ENCODE measurements at regions not wholly inside any gene's neighbourhood (a gene's known extent, or its start where the extent isn't known, plus 50 kb on each side); places are given as distances from the start of the nearest gene placed in this dataset.

DNA sequence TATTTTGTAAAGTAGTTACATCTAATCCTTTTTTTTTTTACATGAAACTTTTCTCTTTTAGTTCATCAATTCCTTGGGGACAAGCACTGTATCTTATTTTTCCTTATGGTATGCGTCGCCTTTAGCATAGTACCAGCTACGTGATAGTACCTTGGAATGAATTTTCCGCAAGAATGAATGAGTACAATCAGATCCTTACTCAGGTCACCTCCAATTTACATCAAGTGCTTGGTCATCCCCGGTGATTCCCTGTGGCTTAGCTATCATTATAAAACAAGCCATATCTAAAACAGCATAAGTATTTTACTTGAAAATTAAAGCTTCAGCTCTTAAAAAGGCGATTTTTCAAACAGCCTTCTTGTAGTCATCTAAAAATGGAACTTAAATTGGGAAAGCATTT lies 680.4 kb upstream of the MAP3K7 start:
- H4K20me1 ChIP-seq (ENCODE audit: insufficient read depth): no peaks in the 10 kb centered on the region
- H3F3A ChIP-seq (ENCODE audit: insufficient read depth, low read length, poor library complexity, severe bottlenecking): no peaks in the 10 kb centered on the region
- H3K9ac ChIP-seq (ENCODE audit: low read length): no peak overlapping the region
- H3K27me3 ChIP-seq (ENCODE audit: insufficient read depth, low read depth, low read length): no peaks in the 10 kb centered on the region
- H3K4me3 ChIP-seq (ENCODE audit: low read length): no peak overlapping the region
- no peaks in the 10 kb centered on the region for H3K9me3 ChIP-seq (ENCODE audit: low read length)
- no peaks in the 10 kb centered on the region for H3K79me2 ChIP-seq (replicated peaks; ENCODE audit: insufficient read depth, low read length)
- H3K9me2 ChIP-seq (ENCODE audit: insufficient read depth, low read length): no peaks in the 10 kb centered on the region
- no peak overlapping the region for H3K27ac ChIP-seq (ENCODE audit: low read length)
- H3K4me2 ChIP-seq (ENCODE audit: low read length): no peak overlapping the region
- no peak for TF ChIP-seq SMC3 (conservative IDR thresholded peaks at IDR 0.05; ENCODE audit: poor library complexity)
- TF ChIP-seq, protein P1, sequence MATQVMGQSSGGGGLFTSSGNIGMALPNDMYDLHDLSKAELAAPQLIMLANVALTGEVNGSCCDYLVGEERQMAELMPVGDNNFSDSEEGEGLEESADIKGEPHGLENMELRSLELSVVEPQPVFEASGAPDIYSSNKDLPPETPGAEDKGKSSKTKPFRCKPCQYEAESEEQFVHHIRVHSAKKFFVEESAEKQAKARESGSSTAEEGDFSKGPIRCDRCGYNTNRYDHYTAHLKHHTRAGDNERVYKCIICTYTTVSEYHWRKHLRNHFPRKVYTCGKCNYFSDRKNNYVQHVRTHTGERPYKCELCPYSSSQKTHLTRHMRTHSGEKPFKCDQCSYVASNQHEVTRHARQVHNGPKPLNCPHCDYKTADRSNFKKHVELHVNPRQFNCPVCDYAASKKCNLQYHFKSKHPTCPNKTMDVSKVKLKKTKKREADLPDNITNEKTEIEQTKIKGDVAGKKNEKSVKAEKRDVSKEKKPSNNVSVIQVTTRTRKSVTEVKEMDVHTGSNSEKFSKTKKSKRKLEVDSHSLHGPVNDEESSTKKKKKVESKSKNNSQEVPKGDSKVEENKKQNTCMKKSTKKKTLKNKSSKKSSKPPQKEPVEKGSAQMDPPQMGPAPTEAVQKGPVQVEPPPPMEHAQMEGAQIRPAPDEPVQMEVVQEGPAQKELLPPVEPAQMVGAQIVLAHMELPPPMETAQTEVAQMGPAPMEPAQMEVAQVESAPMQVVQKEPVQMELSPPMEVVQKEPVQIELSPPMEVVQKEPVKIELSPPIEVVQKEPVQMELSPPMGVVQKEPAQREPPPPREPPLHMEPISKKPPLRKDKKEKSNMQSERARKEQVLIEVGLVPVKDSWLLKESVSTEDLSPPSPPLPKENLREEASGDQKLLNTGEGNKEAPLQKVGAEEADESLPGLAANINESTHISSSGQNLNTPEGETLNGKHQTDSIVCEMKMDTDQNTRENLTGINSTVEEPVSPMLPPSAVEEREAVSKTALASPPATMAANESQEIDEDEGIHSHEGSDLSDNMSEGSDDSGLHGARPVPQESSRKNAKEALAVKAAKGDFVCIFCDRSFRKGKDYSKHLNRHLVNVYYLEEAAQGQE (IDR thresholded peaks at IDR 0.05; ENCODE audit: borderline replicate concordance): no peak
- no peak for TF ChIP-seq RAD21 (conservative IDR thresholded peaks at IDR 0.05)
- no peak for TF ChIP-seq CTCF (IDR thresholded peaks at IDR 0.05; ENCODE audit: poor library complexity, severe bottlenecking)
- TF ChIP-seq TAF1 (IDR thresholded peaks at IDR 0.05; ENCODE audit: low read depth): no peak
- TF ChIP-seq EP300 (conservative IDR thresholded peaks at IDR 0.05; ENCODE audit: poor library complexity, severe bottlenecking): no peak
- no peak for TF ChIP-seq EZH2 (IDR thresholded peaks at IDR 0.05; ENCODE audit: borderline replicate concordance, insufficient read depth, low read length, poor library complexity, severe bottlenecking)
- TF ChIP-seq MXI1 (conservative IDR thresholded peaks at IDR 0.05; ENCODE audit: poor library complexity, severe bottlenecking): no peak
- no peak for TF ChIP-seq POLR2AphosphoS5 (IDR thresholded peaks at IDR 0.05)
- H2AFZ ChIP-seq (ENCODE audit: low read depth, low read length): no peak overlapping the region
- H3K36me3 ChIP-seq (ENCODE audit: insufficient read depth, low read length): no peaks in the 10 kb centered on the region

GRCh38 chr6:91266156-91266555 lies 679.3 kb upstream of the MAP3K7 start:
- Histone ChIP-seq H4K20me1 (ENCODE audit: insufficient read depth) (no peaks in the 10 kb centered on the region), H3K79me2 (replicated peaks; ENCODE audit: insufficient read depth, low read length) (no peaks in the 10 kb centered on the region), H3K9me3 (ENCODE audit: low read length) (no peaks in the 10 kb centered on the region), H3K9me2 (ENCODE audit: insufficient read depth, low read length) (no peaks in the 10 kb centered on the region), H3K9ac (ENCODE audit: low read length) (no peak overlapping the region), H3F3A (ENCODE audit: insufficient read depth, low read length, poor library complexity, severe bottlenecking) (no peaks in the 10 kb centered on the region), H3K36me3 (ENCODE audit: insufficient read depth, low read length) (no peaks in the 10 kb centered on the region), H3K4me2 (ENCODE audit: low read length) (no peak overlapping the region), H3K27me3 (ENCODE audit: insufficient read depth, low read depth, low read length) (no peaks in the 10 kb centered on the region), H3K27ac (ENCODE audit: low read length) (no peak overlapping the region), H3K4me3 (ENCODE audit: low read length) (no peak overlapping the region), H2AFZ (ENCODE audit: low read depth, low read length) (no peak overlapping the region)
- TF ChIP-seq SMC3 (conservative IDR thresholded peaks at IDR 0.05; ENCODE audit: poor library complexity): no peak
- TF ChIP-seq EP300 (conservative IDR thresholded peaks at IDR 0.05; ENCODE audit: poor library complexity, severe bottlenecking): no peak
- TF ChIP-seq TAF1 (IDR thresholded peaks at IDR 0.05; ENCODE audit: low read depth): no peak
- TF ChIP-seq RAD21 (conservative IDR thresholded peaks at IDR 0.05): no peak
- TF ChIP-seq EZH2 (IDR thresholded peaks at IDR 0.05; ENCODE audit: borderline replicate concordance, insufficient read depth, low read length, poor library complexity, severe bottlenecking): no peak
- TF ChIP-seq CTCF (IDR thresholded peaks at IDR 0.05; ENCODE audit: poor library complexity, severe bottlenecking): no peak
- TF ChIP-seq POLR2AphosphoS5 (IDR thresholded peaks at IDR 0.05): no peak
- TF ChIP-seq MXI1 (conservative IDR thresholded peaks at IDR 0.05; ENCODE audit: poor library complexity, severe bottlenecking): no peak
- TF ChIP-seq, protein P1 (IDR thresholded peaks at IDR 0.05; ENCODE audit: borderline replicate concordance): no peak
